ENCODE measurements at regions not wholly inside any gene's neighbourhood (a gene's known extent, or its start where the extent isn't known, plus 50 kb on each side); places are given as distances from the start of the nearest gene placed in this dataset.

DNA sequence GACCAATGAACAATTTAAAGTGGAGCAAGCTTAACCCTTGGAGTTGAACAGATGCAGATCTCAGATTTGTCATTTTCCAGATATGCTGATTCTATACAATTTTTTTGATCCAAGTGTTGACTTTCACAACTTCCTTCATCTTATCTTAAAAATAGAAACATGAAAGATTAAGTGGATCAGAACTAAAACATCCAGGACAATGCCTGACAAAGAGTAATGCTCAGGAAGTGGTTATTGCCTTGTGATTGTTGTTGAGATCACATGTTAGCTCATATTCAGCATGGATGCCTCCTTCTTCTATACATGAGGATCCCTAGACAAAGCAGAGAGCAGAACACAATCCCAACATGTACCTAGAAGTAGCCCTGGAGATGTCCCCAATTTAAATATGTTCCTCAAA, 160.9 kb downstream of the PPARGC1A start:
- DNase-seq (ENCODE audit: low read depth, low spot score): no peak
- TF ChIP-seq, protein P1, sequence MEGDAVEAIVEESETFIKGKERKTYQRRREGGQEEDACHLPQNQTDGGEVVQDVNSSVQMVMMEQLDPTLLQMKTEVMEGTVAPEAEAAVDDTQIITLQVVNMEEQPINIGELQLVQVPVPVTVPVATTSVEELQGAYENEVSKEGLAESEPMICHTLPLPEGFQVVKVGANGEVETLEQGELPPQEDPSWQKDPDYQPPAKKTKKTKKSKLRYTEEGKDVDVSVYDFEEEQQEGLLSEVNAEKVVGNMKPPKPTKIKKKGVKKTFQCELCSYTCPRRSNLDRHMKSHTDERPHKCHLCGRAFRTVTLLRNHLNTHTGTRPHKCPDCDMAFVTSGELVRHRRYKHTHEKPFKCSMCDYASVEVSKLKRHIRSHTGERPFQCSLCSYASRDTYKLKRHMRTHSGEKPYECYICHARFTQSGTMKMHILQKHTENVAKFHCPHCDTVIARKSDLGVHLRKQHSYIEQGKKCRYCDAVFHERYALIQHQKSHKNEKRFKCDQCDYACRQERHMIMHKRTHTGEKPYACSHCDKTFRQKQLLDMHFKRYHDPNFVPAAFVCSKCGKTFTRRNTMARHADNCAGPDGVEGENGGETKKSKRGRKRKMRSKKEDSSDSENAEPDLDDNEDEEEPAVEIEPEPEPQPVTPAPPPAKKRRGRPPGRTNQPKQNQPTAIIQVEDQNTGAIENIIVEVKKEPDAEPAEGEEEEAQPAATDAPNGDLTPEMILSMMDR (IDR thresholded peaks at IDR 0.05; ENCODE audit: insufficient read depth, low read length, missing control alignments): no peak
- no peak overlapping the region for H3K4me3 ChIP-seq (ENCODE audit: low read depth, low read length)
- CTCF ChIA-PET: interaction anchor here (4.3 kb wide), 1 partner anchor 11 kb away, joined by 26 read pairs; no protein-coding TSS in a partner anchor
- POLR2A ChIA-PET: no interaction called here

- H3K4me3 ChIP-seq (ENCODE audit: low read depth, low read length): no peak overlapping the region
- TF ChIP-seq, protein P1 (IDR thresholded peaks at IDR 0.05; ENCODE audit: insufficient read depth, low read length, missing control alignments): no peak
- ChIA-PET CTCF (interaction anchor here (4.3 kb wide), 1 partner anchor 10 kb away, joined by 26 read pairs; no protein-coding TSS in a partner anchor), POLR2A (no interaction called here)
- DNase-seq (ENCODE audit: low read depth, low spot score): peak; percentile 87
Observed at GRCh38 chr4:23728393-23728792, 161.5 kb downstream of the PPARGC1A start.

DNA sequence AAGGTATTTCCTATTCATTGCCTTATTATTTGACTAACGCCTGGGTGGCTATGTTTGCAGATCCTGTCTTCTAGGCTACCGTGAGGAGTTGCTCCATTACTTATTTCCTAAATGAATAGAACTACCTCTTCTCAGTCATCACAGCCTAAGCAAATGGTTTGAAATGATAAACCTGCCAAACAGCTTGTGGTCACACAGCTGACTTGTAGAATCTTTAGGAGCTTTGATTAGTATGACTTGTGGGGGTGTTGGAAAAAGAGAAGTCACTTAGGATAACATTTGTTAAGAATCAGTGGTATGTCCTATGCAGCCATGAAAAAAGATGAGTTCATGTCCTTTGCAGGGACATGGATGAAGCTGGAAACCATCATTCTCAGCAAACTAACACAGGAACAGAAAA, 169.3 kb downstream of the PPARGC1A start:
- no peak overlapping the region for H3K4me3 ChIP-seq (ENCODE audit: low read depth, low read length)
- ChIA-PET CTCF (no interaction called here), POLR2A (no interaction called here)
- DNase-seq (ENCODE audit: low read depth, low spot score): no peak
- TF ChIP-seq, protein P1 (IDR thresholded peaks at IDR 0.05; ENCODE audit: insufficient read depth, low read length, missing control alignments): no peak

DNA sequence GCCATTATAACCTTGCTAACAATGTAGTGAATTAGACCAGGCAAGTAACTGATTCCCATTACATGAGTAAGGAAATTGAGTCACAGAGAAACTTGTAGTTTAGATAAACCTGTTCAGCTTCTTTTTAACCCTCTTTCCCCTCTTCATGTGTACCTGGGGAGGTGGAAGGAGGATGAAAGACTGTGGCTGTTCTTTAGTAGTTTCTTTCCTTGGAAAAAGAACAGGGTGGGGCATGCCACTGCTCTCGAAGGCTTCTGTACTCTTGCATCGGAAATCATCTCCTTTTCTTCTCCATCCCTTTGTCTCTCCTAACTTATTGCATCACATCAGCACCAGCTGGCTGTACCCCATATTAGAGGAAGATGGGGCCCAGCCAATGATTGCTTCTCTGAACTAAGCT, 171.4 kb downstream of the PPARGC1A start:
- no peak for DNase-seq (ENCODE audit: low read depth, low spot score)
- TF ChIP-seq, protein P1 (IDR thresholded peaks at IDR 0.05; ENCODE audit: insufficient read depth, low read length, missing control alignments): no peak
- H3K4me3 ChIP-seq (ENCODE audit: low read depth, low read length): no peak overlapping the region
- ChIA-PET CTCF (interaction anchor here (1.0 to 3.8 kb wide), 7 partner anchors 9 to 821 kb away, joined by 3 to 26 read pairs (median 6); no protein-coding TSS in a partner anchor), POLR2A (no interaction called here)

DNA sequence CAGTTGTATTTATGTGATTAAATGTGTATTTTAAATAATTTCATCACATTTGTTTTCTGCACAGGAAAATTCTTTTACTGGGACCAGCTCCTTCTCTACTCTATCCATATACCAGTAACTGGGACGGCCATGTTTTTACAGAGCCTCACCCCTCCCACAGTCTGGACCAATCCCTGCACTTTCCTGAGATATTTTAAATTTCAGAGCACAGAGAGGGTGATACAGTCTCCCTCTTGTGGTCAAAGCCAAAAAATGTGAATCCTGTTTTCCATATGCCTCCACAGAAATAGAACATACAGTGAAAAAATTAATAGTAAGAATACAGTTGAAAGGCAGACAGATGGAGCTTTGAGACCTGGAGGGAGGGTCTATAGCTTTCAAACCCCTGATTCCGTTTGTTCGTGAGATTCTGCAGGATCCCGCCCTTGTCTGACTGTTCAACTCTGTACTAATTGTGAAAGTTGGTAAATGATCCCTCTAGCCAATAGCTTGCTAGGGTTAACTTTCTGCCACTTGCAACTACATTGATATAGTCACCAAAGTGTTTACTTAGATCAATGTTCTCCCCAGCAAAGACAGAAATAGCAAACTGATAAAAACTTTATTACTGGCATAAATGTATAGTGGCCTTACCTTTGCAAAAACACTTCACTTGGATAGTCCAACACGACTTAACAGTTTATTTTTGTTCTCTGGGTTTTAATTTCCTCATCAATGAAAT, 172.2 kb downstream of the PPARGC1A start:
- DNase-seq (ENCODE audit: low read depth, low spot score): no peak
- CTCF ChIA-PET: interaction anchor here (1.0 to 3.8 kb wide), 11 partner anchors 8 to 820 kb away, joined by 3 to 26 read pairs (median 4); no protein-coding TSS in a partner anchor
- POLR2A ChIA-PET: interaction anchor here (0.6 kb wide), 1 partner anchor 134 kb away, joined by 3 read pairs; no protein-coding TSS in a partner anchor
- TF ChIP-seq, protein P1 (IDR thresholded peaks at IDR 0.05; ENCODE audit: insufficient read depth, low read length, missing control alignments): peak; percentile 26
- no peak overlapping the region for H3K4me3 ChIP-seq (ENCODE audit: low read depth, low read length)

DNA sequence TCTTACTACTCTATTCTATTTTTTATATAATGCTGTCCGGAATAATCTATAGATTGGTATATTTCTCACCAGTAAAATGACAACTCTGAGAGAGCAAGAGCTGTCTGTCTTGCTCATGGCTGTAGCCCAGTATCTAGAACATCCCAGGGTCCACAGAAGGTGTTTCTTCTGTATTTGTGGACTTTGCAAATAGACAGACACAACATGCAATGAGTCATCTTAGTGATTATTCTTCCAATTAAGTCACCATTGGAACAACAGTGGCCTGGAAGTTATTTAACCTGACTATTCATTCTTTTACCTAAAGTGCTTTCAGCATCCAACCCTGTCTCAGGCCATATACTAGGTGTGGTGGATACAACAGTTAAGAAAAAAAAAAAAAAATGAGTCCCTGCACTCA, 179.5 kb downstream of the PPARGC1A start:
- POLR2A ChIA-PET: no interaction called here
- no peak overlapping the region for H3K4me3 ChIP-seq (ENCODE audit: low read depth, low read length)
- CTCF ChIA-PET: interaction anchor here (1.7 kb wide), 1 partner anchor 8 kb away, joined by 6 read pairs; no protein-coding TSS in a partner anchor
- TF ChIP-seq, protein P1 (IDR thresholded peaks at IDR 0.05; ENCODE audit: insufficient read depth, low read length, missing control alignments): no peak
- no peak for DNase-seq (ENCODE audit: low read depth, low spot score)

All from AG04449 (cell line).